ENCODE measurements at regions not wholly inside any gene's neighbourhood (a gene's known extent, or its start where the extent isn't known, plus 50 kb on each side); places are given as distances from the start of the nearest gene placed in this dataset.
A peak's percentile ranks its signal among the peaks of the same experiment; 100 is the strongest.

- DNase-seq (ENCODE audit: low spot score) = no peak
Measured at GRCh38 chr10:120983721-120984120, 132.6 kb downstream of the WDR11 start.

- no peak for DNase-seq (ENCODE audit: low spot score)
Measured at GRCh38 chr10:120984221-120984620, 133.1 kb downstream of the WDR11 start.

- DNase-seq (ENCODE audit: low spot score) = no peak
Measured at GRCh38 chr10:120987359-120987758, 136.2 kb downstream of the WDR11 start.

- no peak for DNase-seq (ENCODE audit: low spot score)
Measured at GRCh38 chr10:120988751-120989150, 137.6 kb downstream of the WDR11 start.

GRCh38 chr10:120989279-120989678 is 138.1 kb downstream of the WDR11 start:
- no peak for DNase-seq (ENCODE audit: low spot score)

GRCh38 chr10:120989996-120990598 is 138.9 kb downstream of the WDR11 start:
- DNase-seq (ENCODE audit: low spot score) = no peak

- DNase-seq (ENCODE audit: low spot score) = no peak
Measured at GRCh38 chr10:120990831-120991230, 139.7 kb downstream of the WDR11 start.

GRCh38 chr10:120993089-120993488 is 141.9 kb downstream of the WDR11 start:
- no peak for DNase-seq (ENCODE audit: low spot score)

GRCh38 chr10:120995768-120996167 is 144.6 kb downstream of the WDR11 start:
- no peak for DNase-seq (ENCODE audit: low spot score)

GRCh38 chr10:120996456-120997034 is 145.4 kb downstream of the WDR11 start:
- no peak for DNase-seq (ENCODE audit: low spot score)

GRCh38 chr10:120997313-120997712 is 146.2 kb downstream of the WDR11 start:
- DNase-seq (ENCODE audit: low spot score) = no peak

GRCh38 chr10:120997756-120998155 is 146.6 kb downstream of the WDR11 start:
- DNase-seq (ENCODE audit: low spot score) = no peak

- DNase-seq (ENCODE audit: low spot score) = no peak
Measured at GRCh38 chr10:120998251-120998650, 147.1 kb downstream of the WDR11 start.

GRCh38 chr10:120998782-120999285 is 147.7 kb downstream of the WDR11 start:
- DNase-seq (ENCODE audit: low spot score) = no peak

GRCh38 chr10:120999868-121000267 is 148.7 kb downstream of the WDR11 start:
- DNase-seq (ENCODE audit: low spot score) = no peak

- DNase-seq (ENCODE audit: low spot score) = peak; percentile 45
Measured at GRCh38 chr10:121002586-121003205, 151.5 kb downstream of the WDR11 start.

- DNase-seq (ENCODE audit: low spot score) = no peak
Measured at GRCh38 chr10:121005948-121006587, 154.9 kb downstream of the WDR11 start.

- DNase-seq (ENCODE audit: low spot score) = no peak
Measured at GRCh38 chr10:121007264-121007663, 156.1 kb downstream of the WDR11 start.

- DNase-seq (ENCODE audit: low spot score) = no peak
Measured at GRCh38 chr10:121015916-121016315, 164.8 kb downstream of the WDR11 start.

GRCh38 chr10:121024905-121025584 is 173.9 kb downstream of the WDR11 start:
- no peak for DNase-seq (ENCODE audit: low spot score)

GRCh38 chr10:121025731-121026130 is 174.6 kb downstream of the WDR11 start:
- DNase-seq (ENCODE audit: low spot score) = no peak

- no peak for DNase-seq (ENCODE audit: low spot score)
Measured at GRCh38 chr10:121027371-121027770, 176.2 kb downstream of the WDR11 start.
